Breast epithelium (tissue), 3 donors: ENCODE measurements at regions not wholly inside any gene's neighbourhood (a gene's known extent, or its start where the extent isn't known, plus 50 kb on each side); places are given as distances from the start of the nearest gene placed in this dataset.

ENCODE experiments used
- CTCF ChIP-seq, 3 donors: fragments of 450-650 bp; IDR thresholded peaks; one replicate each; pipeline ENCODE4 v1.5.1; 2016 to 2017; ENCODE audit warnings: antibody characterized with exemption in 3 of 3, mild to moderate bottlenecking in 3 of 3, moderate library complexity in 3 of 3
- POLR2A ChIP-seq: fragments of 450-650 bp; IDR thresholded peaks from one replicate; pipeline ENCODE4 v1.6.1; 2016; ENCODE audit warnings: antibody characterized with exemption, mild to moderate bottlenecking, moderate library complexity
- POLR2AphosphoS5 ChIP-seq, 3 donors: sonication (generic); formaldehyde crosslinking; IDR thresholded peaks; one replicate each; pipeline ENCODE4 v1.6.1; 2017; ENCODE audit warnings: antibody characterized with exemption in 3 of 3

GRCh38 chr2:52220393-52220792 lies 1188.5 kb upstream of the NRXN1 start:
- TF ChIP-seq CTCF (IDR thresholded peaks at IDR 0.05): no peak
- no peak for TF ChIP-seq POLR2A
- no peak for TF ChIP-seq POLR2AphosphoS5 (IDR thresholded peaks at IDR 0.05)
